ENCODE measurements at regions not wholly inside any gene's neighbourhood (a gene's known extent, or its start where the extent isn't known, plus 50 kb on each side); places are given as distances from the start of the nearest gene placed in this dataset.

- H3K27me3 ChIP-seq (ENCODE audit: control insufficient read depth, low read length) = no peaks in the 10 kb centered on the region
- no peaks in the 10 kb centered on the region for H3K4me1 ChIP-seq (ENCODE audit: control insufficient read depth, low read length)
- no peaks in the 10 kb centered on the region for H4K20me1 ChIP-seq (ENCODE audit: control insufficient read depth, insufficient read depth, low read depth, low read length)
- no peaks in the 10 kb centered on the region for H3K9me2 ChIP-seq (replicated peaks; ENCODE audit: control insufficient read depth, low read length)
- TF ChIP-seq EZH2phosphoT487 (IDR thresholded peaks at IDR 0.05; ENCODE audit: borderline replicate concordance, low read length) (no peak), CTCF (IDR thresholded peaks at IDR 0.05; ENCODE audit: low read depth, low read length, poor library complexity, severe bottlenecking) (peak; percentile 75)
- no peaks in the 10 kb centered on the region for H3K36me3 ChIP-seq (ENCODE audit: control insufficient read depth, low read length)
- no peak overlapping the region for H3K4me2 ChIP-seq (ENCODE audit: low read length)
- no peaks in the 10 kb centered on the region for H3K9me3 ChIP-seq (ENCODE audit: control insufficient read depth, insufficient read depth, low read length)
- H3F3A ChIP-seq (ENCODE audit: control insufficient read depth, insufficient read depth) = no peaks in the 10 kb centered on the region
- no peak overlapping the region for H3K27ac ChIP-seq (ENCODE audit: low read depth, low read length)
- H3K79me2 ChIP-seq (ENCODE audit: control insufficient read depth, low read length) = no peaks in the 10 kb centered on the region
- H3K4me3 ChIP-seq (ENCODE audit: low read length) = no peak overlapping the region
Observed at GRCh38 chr13:68304286-68304893, 1074.3 kb upstream of the PCDH9 start.

- no peaks in the 10 kb centered on the region for H4K20me1 ChIP-seq (ENCODE audit: control insufficient read depth, insufficient read depth, low read depth, low read length)
- no peaks in the 10 kb centered on the region for H3K4me1 ChIP-seq (ENCODE audit: control insufficient read depth, low read length)
- H3K36me3 ChIP-seq (ENCODE audit: control insufficient read depth, low read length) = no peaks in the 10 kb centered on the region
- no peak overlapping the region for H3K4me2 ChIP-seq (ENCODE audit: low read length)
- TF ChIP-seq EZH2phosphoT487 (IDR thresholded peaks at IDR 0.05; ENCODE audit: borderline replicate concordance, low read length) (no peak), CTCF (IDR thresholded peaks at IDR 0.05; ENCODE audit: low read depth, low read length, poor library complexity, severe bottlenecking) (no peak)
- no peaks in the 10 kb centered on the region for H3K9me2 ChIP-seq (replicated peaks; ENCODE audit: control insufficient read depth, low read length)
- no peaks in the 10 kb centered on the region for H3F3A ChIP-seq (ENCODE audit: control insufficient read depth, insufficient read depth)
- no peak overlapping the region for H3K27ac ChIP-seq (ENCODE audit: low read depth, low read length)
- H3K9me3 ChIP-seq (ENCODE audit: control insufficient read depth, insufficient read depth, low read length) = no peaks in the 10 kb centered on the region
- H3K4me3 ChIP-seq (ENCODE audit: low read length) = no peak overlapping the region
- H3K79me2 ChIP-seq (ENCODE audit: control insufficient read depth, low read length) = no peaks in the 10 kb centered on the region
- H3K27me3 ChIP-seq (ENCODE audit: control insufficient read depth, low read length) = no peaks in the 10 kb centered on the region
Observed at GRCh38 chr13:68293631-68294030, 1063.5 kb upstream of the PCDH9 start.

- H3K79me2 ChIP-seq (ENCODE audit: control insufficient read depth, low read length) = no peaks in the 10 kb centered on the region
Observed at GRCh38 chr13:68292601-68293000, 1062.5 kb upstream of the PCDH9 start.

More at GRCh38 chr13:68292601-68293000, 1062.5 kb upstream of the PCDH9 start:
- no peaks in the 10 kb centered on the region for H3K36me3 ChIP-seq (ENCODE audit: control insufficient read depth, low read length)
- no peaks in the 10 kb centered on the region for H4K20me1 ChIP-seq (ENCODE audit: control insufficient read depth, insufficient read depth, low read depth, low read length)
- H3F3A ChIP-seq (ENCODE audit: control insufficient read depth, insufficient read depth) = no peaks in the 10 kb centered on the region
- H3K4me3 ChIP-seq (ENCODE audit: low read length) = no peak overlapping the region
- H3K9me3 ChIP-seq (ENCODE audit: control insufficient read depth, insufficient read depth, low read length) = no peaks in the 10 kb centered on the region
- H3K9me2 ChIP-seq (replicated peaks; ENCODE audit: control insufficient read depth, low read length) = no peaks in the 10 kb centered on the region
- TF ChIP-seq CTCF (IDR thresholded peaks at IDR 0.05; ENCODE audit: low read depth, low read length, poor library complexity, severe bottlenecking) = no peak
- TF ChIP-seq EZH2phosphoT487 (IDR thresholded peaks at IDR 0.05; ENCODE audit: borderline replicate concordance, low read length) = no peak
- H3K4me2 ChIP-seq (ENCODE audit: low read length) = no peak overlapping the region
- no peak overlapping the region for H3K27ac ChIP-seq (ENCODE audit: low read depth, low read length)
- no peaks in the 10 kb centered on the region for H3K4me1 ChIP-seq (ENCODE audit: control insufficient read depth, low read length)
- no peaks in the 10 kb centered on the region for H3K27me3 ChIP-seq (ENCODE audit: control insufficient read depth, low read length)

All from DOHH2 (cell line).